Heart right ventricle (tissue), 16 donors: ENCODE measurements at regions not wholly inside any gene's neighbourhood (a gene's known extent, or its start where the extent isn't known, plus 50 kb on each side); places are given as distances from the start of the nearest gene placed in this dataset.

Source experiments
- ATAC-seq, 8 donors: fragments of 200-7000 bp; cut with Tn5 transposase; one replicate each; pipeline ENCODE4 v1.9.1; 2020; ENCODE audit warnings: mild to moderate bottlenecking in 8 of 8, moderate library complexity in 8 of 8, moderate number of reproducible peaks in 1 of 8
- DNase-seq, 2 donors: peaks; one replicate each; pipeline ENCODE4 v3.0.0-alpha.2; 2020
- H3K27ac ChIP-seq, 10 donors: fragments of 200-600 bp; sonication (generic) in 2 of 10; one replicate each; pipeline versions ENCODE4 v1.5.0 to v1.8.0; 2020 to 2022; ENCODE audit warnings: mild to moderate bottlenecking in 3 of 10
- H3K27me3 ChIP-seq, 7 donors: fragments of 200-600 bp; one replicate each; pipeline ENCODE4 v1.8.0; 2021 to 2022; ENCODE audit warnings: mild to moderate bottlenecking in 2 of 7
- H3K36me3 ChIP-seq, 9 donors: fragments of 200-600 bp; sonication (generic) in 1 of 9; one replicate each; pipeline versions ENCODE4 v1.5.0 to v1.8.0; 2020 to 2022; ENCODE audit warnings: mild to moderate bottlenecking in 2 of 9
- H3K4me1 ChIP-seq, 9 donors: fragments of 200-600 bp; sonication (generic) in 1 of 9; one replicate each; pipeline versions ENCODE4 v1.5.0 to v1.8.0; 2020 to 2022; ENCODE audit warnings: mild to moderate bottlenecking in 4 of 9
- H3K4me3 ChIP-seq, 10 donors: fragments of 200-600 bp; sonication (generic) in 2 of 10; one replicate each; pipeline versions ENCODE4 v1.5.0 to v1.8.0; 2020 to 2022; ENCODE audit warnings: mild to moderate bottlenecking in 7 of 10, moderate library complexity in 2 of 10
- H3K9me3 ChIP-seq, 11 donors: fragments of 200-600 bp in 10 of 11; sonication (generic) in 2 of 11; one replicate each; pipeline versions ENCODE4 v1.5.0 to v1.8.0; 2013 to 2022; ENCODE audit warnings: mild to moderate bottlenecking in 2 of 11, control low read depth in 1 of 11, moderate library complexity in 1 of 11
- CTCF ChIP-seq, 9 donors: fragments of 200-600 bp; sonication (generic) in 2 of 9; IDR thresholded peaks; one replicate each; pipeline versions ENCODE4 v1.5.0 to v1.8.0; 2021 to 2022; ENCODE audit warnings: antibody characterized with exemption in 9 of 9, mild to moderate bottlenecking in 5 of 9, moderate library complexity in 1 of 9
- WGBS, 2 donors: extraction: QIAGEN DNeasy Blood & Tissue Kit; methylation state at CpG; one replicate each; pipeline ENCODE4 v1.1.7; 2013; ENCODE audit warnings: inconsistent platforms in 1 of 2; 5-methylcytosine and 5-hydroxymethylcytosine counted together
- intact Hi-C, 10 donors: fragments of 100-400 bp; cut with DNase I; formaldehyde crosslinking; loops; one replicate each; pipeline versions ENCODE4 v1.11.1 to v1.14.2; 2022
- donor health status: Arrhythmogenic right ventricular cardiomyopathy.
- donor health status: ischemic (EF 13 %, LVEDD 7.1; RV severe dilation, severe dysfunction).
- donor health status: healthy with polysubstance abuse.
- donor health status: DM: no; HTN: yes; CAD: no.
- donor health status: DM: no; HTN: no; CAD: no.
- donor health status: ischemic (EF 25% LVEDD 6.9; RV normal size, moderate dysfunction).
- donor health status: ischemic (EF 25% LVEDD 5.7; RV mildly dilated, moderate dysfunction).
- donor health status: healthy.
- donor health status: DM: yes; HTN: yes; CAD: no.
- donor health status: Ischemic cardiomyopathy.
- donor health status: ischemic (EF 35%, LVEDD 5.7; RV mildly dilated, moderate dysfunction).
- donor health status: nonischemic (EF 11% LVEDD 7.7; RV severe dilation, severe dysfunction).
- donor health status: DM: yes; HTN: yes; CAD: no.
- donor health status: PGD.
- donor health status: ischemic (EF 29% LVEDD 5.4; RV normal size, mild dysfunction).
- donor health status: nonischemic (EF 23%, LVEDD 6.1; RV moderate dilation, normal function).

- H3K27me3 ChIP-seq = no peaks in the 10 kb centered on the region
- intact Hi-C loops = no loop called here
- H3K4me1 ChIP-seq = peaks cover 0 to 3% (median 0%) of the 10 kb centered on the region in 9 donors
- H3K27ac ChIP-seq = no peak overlapping the region
- peaks cover 0 to 7% (median 0%) of the 10 kb centered on the region in 11 donors for H3K9me3 ChIP-seq
- no peak for TF ChIP-seq CTCF (IDR thresholded peaks at IDR 0.05)
- H3K4me3 ChIP-seq = no peak overlapping the region
- ATAC-seq (no peak), DNase-seq (no peak)
- no peaks in the 10 kb centered on the region for H3K36me3 ChIP-seq
- 81 to 89% methylated on average over 5 of the region's 5 CpGs for WGBS, 2 donors
Observed at GRCh38 chr5:118156181-118156580, 832.2 kb downstream of the DTWD2 start.

DNA sequence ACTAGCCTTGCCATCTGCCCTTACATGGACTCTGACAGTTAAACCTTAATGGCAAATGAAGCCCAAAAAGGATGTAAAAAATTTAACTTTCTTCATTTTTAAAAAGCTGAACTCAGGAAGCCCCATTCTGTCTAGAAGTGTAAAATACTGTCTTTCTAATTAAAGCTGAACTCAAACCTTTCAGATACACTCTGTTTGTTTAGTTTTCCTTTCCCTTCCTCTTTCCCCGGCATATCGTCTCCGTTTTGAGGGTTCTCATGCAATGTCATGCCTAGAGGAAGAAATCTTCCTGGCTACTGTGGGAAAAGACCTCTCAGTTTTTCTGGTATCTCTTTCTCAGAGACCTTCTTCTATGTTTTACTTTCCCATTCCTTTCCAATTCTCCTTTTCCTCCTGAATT lies 841.5 kb downstream of the DTWD2 start:
- TF ChIP-seq CTCF (IDR thresholded peaks at IDR 0.05) = no peak

GRCh38 chr5:118144540-118144939 lies 843.8 kb downstream of the DTWD2 start:
- WGBS, 2 donors = 21 to 38% methylated on average over 2 of the region's 2 CpGs
- no peaks in the 10 kb centered on the region for H3K27me3 ChIP-seq
- ATAC-seq = no peak

More for the DNA sequence above, 841.5 kb downstream of the DTWD2 start:
- DNase-seq (no peak), ATAC-seq (no peak)
- no peak overlapping the region for H3K27ac ChIP-seq
- intact Hi-C loops = no loop called here
- H3K36me3 ChIP-seq = no peaks in the 10 kb centered on the region
- H3K9me3 ChIP-seq = peaks cover 0 to 5% (median 0%) of the 10 kb centered on the region in 11 donors
- no peak overlapping the region for H3K4me3 ChIP-seq
- no peaks in the 10 kb centered on the region for H3K27me3 ChIP-seq
- H3K4me1 ChIP-seq = no peaks in the 10 kb centered on the region
- whole genome bisulfite sequencing, 2 donors = 23 to 68% methylated on average over 3 of the region's 3 CpGs

DNA sequence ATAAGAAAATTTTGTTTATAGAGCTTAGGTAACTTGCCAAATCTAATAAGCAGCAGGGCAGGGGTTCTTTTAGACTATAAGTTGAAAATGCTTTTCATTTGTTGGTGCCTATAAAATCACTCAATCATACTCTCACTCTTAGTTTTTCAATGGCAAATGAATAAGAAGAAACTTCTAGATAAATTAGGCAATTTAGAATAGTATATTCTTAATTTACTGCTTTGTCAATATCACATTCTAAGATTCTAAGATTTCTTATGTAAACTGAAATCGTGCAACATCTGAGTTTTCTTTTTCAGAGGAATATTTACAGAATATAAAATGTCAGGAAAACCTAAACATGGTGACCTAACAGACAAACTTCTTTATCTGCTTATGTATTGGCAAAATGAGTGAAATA lies 849.0 kb downstream of the DTWD2 start:
- Histone ChIP-seq H3K9me3 (no peaks in the 10 kb centered on the region), H3K36me3 (no peaks in the 10 kb centered on the region), H3K4me1 (no peaks in the 10 kb centered on the region), H3K4me3 (no peak overlapping the region), H3K27me3 (no peaks in the 10 kb centered on the region), H3K27ac (no peak overlapping the region)
- no peak for TF ChIP-seq CTCF (IDR thresholded peaks at IDR 0.05)
- DNase-seq (no peak), ATAC-seq (no peak)
- WGBS, 2 donors = 80 to 81% methylated on average over 1 of the region's 1 CpG
- intact Hi-C loops = no loop called here

More at GRCh38 chr5:118144540-118144939, 843.8 kb downstream of the DTWD2 start:
- DNase-seq = no peak
- H3K4me1 ChIP-seq = no peaks in the 10 kb centered on the region
- no peak for TF ChIP-seq CTCF (IDR thresholded peaks at IDR 0.05)
- intact Hi-C loops = no loop called here
- no peak overlapping the region for H3K27ac ChIP-seq
- H3K4me3 ChIP-seq = no peak overlapping the region
- H3K9me3 ChIP-seq = peaks cover 0 to 5% (median 0%) of the 10 kb centered on the region in 11 donors
- H3K36me3 ChIP-seq = no peaks in the 10 kb centered on the region
